ENCODE measurements at regions not wholly inside any gene's neighbourhood (a gene's known extent, or its start where the extent isn't known, plus 50 kb on each side); places are given as distances from the start of the nearest gene placed in this dataset.

DNA sequence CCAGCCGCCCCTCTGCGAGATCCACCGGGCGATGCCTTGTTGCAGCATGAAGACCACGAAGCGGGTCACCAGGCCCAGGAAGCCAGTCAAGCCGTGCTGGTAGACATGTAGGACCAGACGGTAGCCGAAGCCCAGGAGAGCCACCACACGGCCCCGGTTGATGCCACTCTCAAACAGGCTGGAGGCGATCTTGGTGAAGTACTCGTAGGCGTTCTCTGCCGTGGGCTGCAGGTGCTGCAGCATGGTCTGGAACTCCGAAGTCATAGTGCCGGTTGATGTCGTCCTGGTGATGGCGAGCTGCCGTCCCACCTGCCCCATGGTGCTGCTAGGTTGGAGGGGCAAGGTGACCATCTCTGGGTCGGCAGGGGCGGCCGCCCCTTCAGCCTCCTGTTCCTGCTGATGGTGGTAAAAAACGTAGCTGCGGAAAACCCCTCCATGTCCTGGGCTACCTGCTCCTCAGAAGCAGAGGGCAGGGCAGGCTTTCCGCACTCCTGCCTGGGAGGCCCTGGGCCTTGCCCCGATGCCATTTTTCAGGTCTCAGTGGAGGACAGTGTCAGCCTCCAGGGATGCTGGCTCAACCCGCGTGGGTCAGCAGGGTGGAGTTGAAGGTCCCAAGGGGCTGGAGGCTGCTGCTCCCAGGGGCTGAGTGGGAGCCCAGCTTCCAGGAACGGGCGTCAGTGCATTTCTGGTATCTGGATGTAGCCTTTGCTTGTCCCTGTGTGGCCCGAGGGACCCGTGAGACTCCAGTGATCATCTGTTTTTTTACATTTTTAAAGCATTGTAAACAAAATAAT lies 98.7 kb downstream of the ADAMTS15 start:
- Histone ChIP-seq H3K4me1 (ENCODE audit: control insufficient read depth in 4 of 4, insufficient read depth in 4 of 4, low read length in 3 of 4) (no peaks in the 10 kb centered on the region), H3K4me3 (ENCODE audit: low read depth in 1 of 3, low read length in 3 of 3) (no peak overlapping the region), H3K9ac (ENCODE audit: low read depth in 1 of 2, low read length in 2 of 2) (no peak overlapping the region), H3K9me3 (ENCODE audit: control insufficient read depth in 4 of 4, low read length in 3 of 4) (no peaks in the 10 kb centered on the region), H3K27ac (ENCODE audit: low read depth in 1 of 2, low read length in 2 of 2) (no peak overlapping the region), H3K27me3 (ENCODE audit: control insufficient read depth in 4 of 4, insufficient read depth in 4 of 4, low read length in 3 of 4) (peaks cover 0 to under 1% (median 0%) of the 10 kb centered on the region in 4 donors), H3K36me3 (ENCODE audit: control insufficient read depth in 4 of 4, insufficient read depth in 3 of 4, low read depth in 1 of 4, low read length in 3 of 4) (no peaks in the 10 kb centered on the region)
- TF ChIP-seq YY1 (IDR thresholded peaks at IDR 0.05) (no peak), FOXA1 (IDR thresholded peaks at IDR 0.05) (no peak), HNF4G (IDR thresholded peaks at IDR 0.05) (no peak), HNF4A (conservative IDR thresholded peaks at IDR 0.05) (no peak), RAD21 (IDR thresholded peaks at IDR 0.05) (no peak), JUND (IDR thresholded peaks at IDR 0.05) (no peak), EGR1 (IDR thresholded peaks at IDR 0.05; ENCODE audit: low read depth in 2 of 2) (no peak), SP1 (IDR thresholded peaks at IDR 0.05) (no peak), GABPA (IDR thresholded peaks at IDR 0.05 in 1 of 2, conservative IDR thresholded peaks at IDR 0.05 in 1 of 2) (no peak), TAF1 (conservative IDR thresholded peaks at IDR 0.05) (no peak)
- TF ChIP-seq, protein P1, sequence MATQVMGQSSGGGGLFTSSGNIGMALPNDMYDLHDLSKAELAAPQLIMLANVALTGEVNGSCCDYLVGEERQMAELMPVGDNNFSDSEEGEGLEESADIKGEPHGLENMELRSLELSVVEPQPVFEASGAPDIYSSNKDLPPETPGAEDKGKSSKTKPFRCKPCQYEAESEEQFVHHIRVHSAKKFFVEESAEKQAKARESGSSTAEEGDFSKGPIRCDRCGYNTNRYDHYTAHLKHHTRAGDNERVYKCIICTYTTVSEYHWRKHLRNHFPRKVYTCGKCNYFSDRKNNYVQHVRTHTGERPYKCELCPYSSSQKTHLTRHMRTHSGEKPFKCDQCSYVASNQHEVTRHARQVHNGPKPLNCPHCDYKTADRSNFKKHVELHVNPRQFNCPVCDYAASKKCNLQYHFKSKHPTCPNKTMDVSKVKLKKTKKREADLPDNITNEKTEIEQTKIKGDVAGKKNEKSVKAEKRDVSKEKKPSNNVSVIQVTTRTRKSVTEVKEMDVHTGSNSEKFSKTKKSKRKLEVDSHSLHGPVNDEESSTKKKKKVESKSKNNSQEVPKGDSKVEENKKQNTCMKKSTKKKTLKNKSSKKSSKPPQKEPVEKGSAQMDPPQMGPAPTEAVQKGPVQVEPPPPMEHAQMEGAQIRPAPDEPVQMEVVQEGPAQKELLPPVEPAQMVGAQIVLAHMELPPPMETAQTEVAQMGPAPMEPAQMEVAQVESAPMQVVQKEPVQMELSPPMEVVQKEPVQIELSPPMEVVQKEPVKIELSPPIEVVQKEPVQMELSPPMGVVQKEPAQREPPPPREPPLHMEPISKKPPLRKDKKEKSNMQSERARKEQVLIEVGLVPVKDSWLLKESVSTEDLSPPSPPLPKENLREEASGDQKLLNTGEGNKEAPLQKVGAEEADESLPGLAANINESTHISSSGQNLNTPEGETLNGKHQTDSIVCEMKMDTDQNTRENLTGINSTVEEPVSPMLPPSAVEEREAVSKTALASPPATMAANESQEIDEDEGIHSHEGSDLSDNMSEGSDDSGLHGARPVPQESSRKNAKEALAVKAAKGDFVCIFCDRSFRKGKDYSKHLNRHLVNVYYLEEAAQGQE (IDR thresholded peaks at IDR 0.05), result no peak
- TF ChIP-seq, protein P2, sequence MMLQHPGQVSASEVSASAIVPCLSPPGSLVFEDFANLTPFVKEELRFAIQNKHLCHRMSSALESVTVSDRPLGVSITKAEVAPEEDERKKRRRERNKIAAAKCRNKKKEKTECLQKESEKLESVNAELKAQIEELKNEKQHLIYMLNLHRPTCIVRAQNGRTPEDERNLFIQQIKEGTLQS (IDR thresholded peaks at IDR 0.05), result no peak
- TF ChIP-seq, protein P3, sequence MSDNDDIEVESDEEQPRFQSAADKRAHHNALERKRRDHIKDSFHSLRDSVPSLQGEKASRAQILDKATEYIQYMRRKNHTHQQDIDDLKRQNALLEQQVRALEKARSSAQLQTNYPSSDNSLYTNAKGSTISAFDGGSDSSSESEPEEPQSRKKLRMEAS (IDR thresholded peaks at IDR 0.05), result no peak
- TF ChIP-seq, protein P4, sequence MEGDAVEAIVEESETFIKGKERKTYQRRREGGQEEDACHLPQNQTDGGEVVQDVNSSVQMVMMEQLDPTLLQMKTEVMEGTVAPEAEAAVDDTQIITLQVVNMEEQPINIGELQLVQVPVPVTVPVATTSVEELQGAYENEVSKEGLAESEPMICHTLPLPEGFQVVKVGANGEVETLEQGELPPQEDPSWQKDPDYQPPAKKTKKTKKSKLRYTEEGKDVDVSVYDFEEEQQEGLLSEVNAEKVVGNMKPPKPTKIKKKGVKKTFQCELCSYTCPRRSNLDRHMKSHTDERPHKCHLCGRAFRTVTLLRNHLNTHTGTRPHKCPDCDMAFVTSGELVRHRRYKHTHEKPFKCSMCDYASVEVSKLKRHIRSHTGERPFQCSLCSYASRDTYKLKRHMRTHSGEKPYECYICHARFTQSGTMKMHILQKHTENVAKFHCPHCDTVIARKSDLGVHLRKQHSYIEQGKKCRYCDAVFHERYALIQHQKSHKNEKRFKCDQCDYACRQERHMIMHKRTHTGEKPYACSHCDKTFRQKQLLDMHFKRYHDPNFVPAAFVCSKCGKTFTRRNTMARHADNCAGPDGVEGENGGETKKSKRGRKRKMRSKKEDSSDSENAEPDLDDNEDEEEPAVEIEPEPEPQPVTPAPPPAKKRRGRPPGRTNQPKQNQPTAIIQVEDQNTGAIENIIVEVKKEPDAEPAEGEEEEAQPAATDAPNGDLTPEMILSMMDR (IDR thresholded peaks at IDR 0.05; ENCODE audit: low read depth, low read length, missing input control), result no peak
- 88% methylated on average over 33 of the region's 33 CpGs for WGBS
- no peak for DNase-seq (ENCODE audit: low spot score)

DNA sequence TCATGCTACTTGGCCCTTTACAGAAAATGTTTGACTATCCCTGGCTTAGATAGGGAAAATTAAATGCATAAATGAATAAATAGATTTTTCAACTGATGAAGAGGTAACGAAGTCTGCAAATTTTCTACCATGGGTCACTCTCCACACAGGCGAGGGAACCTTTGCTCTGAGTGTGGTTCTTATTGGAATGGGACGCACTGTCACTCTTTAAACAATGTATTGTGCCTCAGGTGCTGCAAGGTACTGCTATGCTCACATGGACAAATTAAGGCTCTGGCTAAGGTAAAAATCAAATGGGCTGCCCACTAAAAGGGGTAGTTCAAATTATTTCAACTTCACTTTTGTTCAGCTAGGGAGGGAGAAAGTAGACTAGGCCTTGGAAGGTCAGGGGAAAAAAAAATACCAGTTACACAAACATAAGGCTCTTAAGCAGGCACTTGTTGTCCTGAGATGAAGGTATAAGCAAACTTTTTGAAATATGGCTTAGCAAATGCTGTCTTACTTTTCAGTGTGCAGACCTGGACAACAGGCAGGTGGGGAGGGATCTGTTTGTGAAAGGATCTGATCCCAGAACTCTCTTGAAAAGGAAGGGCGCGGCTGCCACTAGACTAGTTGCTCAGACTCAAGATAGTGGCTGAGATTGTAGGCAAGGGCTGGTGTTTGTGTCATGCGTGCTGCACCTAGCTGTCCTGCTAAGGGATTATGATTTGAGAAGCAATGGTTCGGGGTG lies 99.5 kb downstream of the ADAMTS15 start:
- H3K9ac ChIP-seq (ENCODE audit: low read depth in 1 of 2, low read length in 2 of 2), result no peak overlapping the region
- H3K27ac ChIP-seq (ENCODE audit: low read depth in 1 of 2, low read length in 2 of 2), result no peak overlapping the region
- no peaks in the 10 kb centered on the region for H3K27me3 ChIP-seq (ENCODE audit: control insufficient read depth in 4 of 4, insufficient read depth in 4 of 4, low read length in 3 of 4)
- TF ChIP-seq, protein P5, sequence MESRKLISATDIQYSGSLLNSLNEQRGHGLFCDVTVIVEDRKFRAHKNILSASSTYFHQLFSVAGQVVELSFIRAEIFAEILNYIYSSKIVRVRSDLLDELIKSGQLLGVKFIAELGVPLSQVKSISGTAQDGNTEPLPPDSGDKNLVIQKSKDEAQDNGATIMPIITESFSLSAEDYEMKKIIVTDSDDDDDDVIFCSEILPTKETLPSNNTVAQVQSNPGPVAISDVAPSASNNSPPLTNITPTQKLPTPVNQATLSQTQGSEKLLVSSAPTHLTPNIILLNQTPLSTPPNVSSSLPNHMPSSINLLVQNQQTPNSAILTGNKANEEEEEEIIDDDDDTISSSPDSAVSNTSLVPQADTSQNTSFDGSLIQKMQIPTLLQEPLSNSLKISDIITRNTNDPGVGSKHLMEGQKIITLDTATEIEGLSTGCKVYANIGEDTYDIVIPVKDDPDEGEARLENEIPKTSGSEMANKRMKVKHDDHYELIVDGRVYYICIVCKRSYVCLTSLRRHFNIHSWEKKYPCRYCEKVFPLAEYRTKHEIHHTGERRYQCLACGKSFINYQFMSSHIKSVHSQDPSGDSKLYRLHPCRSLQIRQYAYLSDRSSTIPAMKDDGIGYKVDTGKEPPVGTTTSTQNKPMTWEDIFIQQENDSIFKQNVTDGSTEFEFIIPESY (IDR thresholded peaks at IDR 0.05), result no peak
- TF ChIP-seq HNF4A (conservative IDR thresholded peaks at IDR 0.05) (no peak), JUND (IDR thresholded peaks at IDR 0.05) (no peak), RAD21 (IDR thresholded peaks at IDR 0.05) (no peak), FOXA2 (IDR thresholded peaks at IDR 0.05) (no peak), FOXA1 (IDR thresholded peaks at IDR 0.05) (no peak), SP1 (IDR thresholded peaks at IDR 0.05) (no peak)
- TF ChIP-seq, protein P2 (IDR thresholded peaks at IDR 0.05), result no peak
- TF ChIP-seq, protein P3 (IDR thresholded peaks at IDR 0.05), result no peak
- TF ChIP-seq, protein P1 (IDR thresholded peaks at IDR 0.05), result no peak
- DNase-seq (ENCODE audit: low spot score), result no peak
- H3K36me3 ChIP-seq (ENCODE audit: control insufficient read depth in 4 of 4, insufficient read depth in 3 of 4, low read depth in 1 of 4, low read length in 3 of 4), result no peaks in the 10 kb centered on the region
- H3K4me1 ChIP-seq (ENCODE audit: control insufficient read depth in 4 of 4, insufficient read depth in 4 of 4, low read length in 3 of 4), result no peaks in the 10 kb centered on the region
- no peaks in the 10 kb centered on the region for H3K9me3 ChIP-seq (ENCODE audit: control insufficient read depth in 4 of 4, low read length in 3 of 4)
- H3K4me3 ChIP-seq (ENCODE audit: low read depth in 1 of 3, low read length in 3 of 3), result no peak overlapping the region
- 82% methylated on average over 7 of the region's 7 CpGs for WGBS
